HL-60 (cell line): ENCODE measurements at regions not wholly inside any gene's neighbourhood (a gene's known extent, or its start where the extent isn't known, plus 50 kb on each side); places are given as distances from the start of the nearest gene placed in this dataset.

Experiments used
- DNase-seq, 2 experiments: peaks; one replicate each; pipeline ENCODE4 v3.0.0-alpha.2; 2010 to 2020; ENCODE audit warnings: low read depth in 1 of 2, low spot score in 1 of 2
- H3K27ac ChIP-seq: fragments of 250-450 bp; sonication (Bioruptor Pico); replicated peaks from 2 replicates; pipeline ENCODE4 v1.5.1; 2020; ENCODE audit warnings: mild to moderate bottlenecking, moderate library complexity
- H3K27me3 ChIP-seq: fragments of 250-450 bp; sonication (Bioruptor Pico); 2 replicates; pipeline ENCODE4 v1.5.1; 2021; ENCODE audit warnings: mild to moderate bottlenecking, moderate library complexity; ENCODE audit not compliant: insufficient read depth, poor library complexity, severe bottlenecking
- H3K4me3 ChIP-seq: replicated peaks from 2 replicates; pipeline ENCODE4 v1.5.1; 2011; ENCODE audit warnings: mild to moderate bottlenecking, control low read depth, low read length; ENCODE audit not compliant: insufficient read depth
- CTCF ChIP-seq: IDR thresholded peaks from one replicate; pipeline ENCODE4 v1.5.1; 2011; ENCODE audit warnings: low read length, control low read depth, inconsistent platforms; ENCODE audit not compliant: insufficient read depth
- GABPA ChIP-seq: IDR thresholded peaks from 2 replicates; pipeline ENCODE4 v1.6.1; 2012; ENCODE audit warnings: low read depth
- POLR2AphosphoS5 ChIP-seq: IDR thresholded peaks from 2 replicates; pipeline ENCODE4 v1.6.1; 2012; ENCODE audit warnings: low read depth
- REST ChIP-seq: IDR thresholded peaks from 2 replicates; pipeline ENCODE4 v1.6.1; 2012; ENCODE audit warnings: low read depth; ENCODE audit not compliant: insufficient replicate concordance
- SPI1 ChIP-seq: IDR thresholded peaks from 2 replicates; pipeline ENCODE4 v1.6.1; 2012; ENCODE audit warnings: low read depth, mild to moderate bottlenecking, borderline replicate concordance

- no peak for TF ChIP-seq SPI1
- TF ChIP-seq CTCF: no peak
- TF ChIP-seq POLR2AphosphoS5: no peak
- no peak for TF ChIP-seq GABPA
- DNase-seq: no peak
- Histone ChIP-seq H3K27me3 (no peaks in the 10 kb centered on the region), H3K4me3 (no peak overlapping the region), H3K27ac (no peak overlapping the region)
Measured at GRCh38 chr4:13309751-13310150, 174.4 kb downstream of the RAB28 start.

GRCh38 chr4:13306356-13306755 lies 177.8 kb downstream of the RAB28 start:
- Histone ChIP-seq H3K27me3 (no peaks in the 10 kb centered on the region), H3K4me3 (no peak overlapping the region), H3K27ac (no peak overlapping the region)
- TF ChIP-seq SPI1: no peak
- TF ChIP-seq GABPA: no peak
- TF ChIP-seq CTCF: no peak
- no peak for TF ChIP-seq REST
- TF ChIP-seq POLR2AphosphoS5: no peak
- no peak for DNase-seq

- Histone ChIP-seq H3K27me3 (no peaks in the 10 kb centered on the region), H3K27ac (no peak overlapping the region), H3K4me3 (no peak overlapping the region)
- TF ChIP-seq CTCF (no peak), GABPA (no peak), SPI1 (no peak), REST (no peak), POLR2AphosphoS5 (no peak)
- DNase-seq: no peak
Measured at GRCh38 chr4:13302876-13303275, 181.3 kb downstream of the RAB28 start.

- no peaks in the 10 kb centered on the region for H3K27me3 ChIP-seq
- no peak for TF ChIP-seq SPI1
- TF ChIP-seq CTCF: no peak
- no peak for TF ChIP-seq REST
- no peak for TF ChIP-seq POLR2AphosphoS5
- TF ChIP-seq GABPA: no peak
- no peak overlapping the region for H3K4me3 ChIP-seq
- DNase-seq: no peak
- no peak overlapping the region for H3K27ac ChIP-seq
Measured at GRCh38 chr4:13299343-13299742, 184.8 kb downstream of the RAB28 start.
